HFFc6 (cell line): ENCODE measurements at regions not wholly inside any gene's neighbourhood (a gene's known extent, or its start where the extent isn't known, plus 50 kb on each side); places are given as distances from the start of the nearest gene placed in this dataset.
"Not testable (repeated sequence)": the region's sequence is repeated elsewhere in the genome, so short reads cannot be mapped to it uniquely, and the experiment has no call there.

Experiments used
- DNase-seq: peaks from one replicate; pipeline ENCODE4 v3.0.0-alpha.2; 2018
- H3K27ac Mint-ChIP-seq: 2 replicates; pipeline ENCODE4 v1.8.0; 2020; ENCODE audit warnings: mild to moderate bottlenecking, mixed read lengths
- H3K27me3 Mint-ChIP-seq: 2 replicates; pipeline ENCODE4 v1.8.0; 2021; ENCODE audit warnings: mild to moderate bottlenecking, moderate library complexity, mixed read lengths; ENCODE audit not compliant: insufficient read depth
- H3K36me3 Mint-ChIP-seq: 2 replicates; pipeline ENCODE4 v1.8.0; 2021; ENCODE audit warnings: low read depth, mixed read lengths
- H3K4me1 Mint-ChIP-seq: 2 replicates; pipeline ENCODE4 v1.8.0; 2020; ENCODE audit warnings: low read depth, mixed read lengths
- H3K4me3 Mint-ChIP-seq: 2 replicates; pipeline ENCODE4 v1.8.0; 2020; ENCODE audit warnings: mild to moderate bottlenecking, moderate library complexity, mixed read lengths
- H3K9me3 Mint-ChIP-seq: 2 replicates; pipeline ENCODE4 v1.8.0; 2020; ENCODE audit warnings: mild to moderate bottlenecking, mixed read lengths
- CTCF ChIP-seq: fragments of 200-600 bp; sonication (generic); IDR thresholded peaks from 2 replicates; pipeline ENCODE4 v1.5.0; 2021; ENCODE audit warnings: antibody characterized with exemption, mild to moderate bottlenecking

GRCh38 chr12:88842314-88842713 lies 262.0 kb upstream of the KITLG start:
- H3K4me3 Mint-ChIP-seq = no peak overlapping the region
- no peak overlapping the region for H3K27ac Mint-ChIP-seq
- no peak for DNase-seq
- H3K36me3 Mint-ChIP-seq = peaks cover 25% of the 10 kb centered on the region
- TF ChIP-seq CTCF = no peak
- peaks cover 23% of the 10 kb centered on the region for H3K9me3 Mint-ChIP-seq
- H3K27me3 Mint-ChIP-seq = no peaks in the 10 kb centered on the region
- no peaks in the 10 kb centered on the region for H3K4me1 Mint-ChIP-seq

- Mint-ChIP-seq H3K36me3 (peaks cover 25% of the 10 kb centered on the region), H3K4me3 (no peak overlapping the region), H3K9me3 (peaks cover 23% of the 10 kb centered on the region), H3K4me1 (peaks cover 16% of the 10 kb centered on the region), H3K27ac (no peak overlapping the region), H3K27me3 (no peaks in the 10 kb centered on the region)
- no peak for TF ChIP-seq CTCF
- no peak for DNase-seq
Measured at GRCh38 chr12:88839486-88839885, 259.2 kb upstream of the KITLG start.

- H3K4me1 Mint-ChIP-seq = peaks cover 39% of the 10 kb centered on the region
- H3K36me3 Mint-ChIP-seq = peaks cover 25% of the 10 kb centered on the region
- peak; percentile 4 for DNase-seq
- H3K4me3 Mint-ChIP-seq = no peak overlapping the region
- peaks cover 23% of the 10 kb centered on the region for H3K9me3 Mint-ChIP-seq
- H3K27ac Mint-ChIP-seq = no peak overlapping the region
- no peak for TF ChIP-seq CTCF
- no peaks in the 10 kb centered on the region for H3K27me3 Mint-ChIP-seq
Measured at GRCh38 chr12:88836156-88836555, 255.9 kb upstream of the KITLG start.

- DNase-seq = peak; percentile 30
- H3K36me3 Mint-ChIP-seq = peaks cover 22% of the 10 kb centered on the region
- peaks cover 39% of the 10 kb centered on the region for H3K4me1 Mint-ChIP-seq
- no peak for TF ChIP-seq CTCF
- H3K27ac Mint-ChIP-seq = peak overlapping the region; percentile 34
- peak overlapping the region; percentile 23; the same call in 1 of the 2 replicates for H3K4me3 Mint-ChIP-seq
- H3K27me3 Mint-ChIP-seq = no peaks in the 10 kb centered on the region
- H3K9me3 Mint-ChIP-seq = peaks cover 17% of the 10 kb centered on the region
Measured at GRCh38 chr12:88834226-88834625, 254.0 kb upstream of the KITLG start.

GRCh38 chr12:88833641-88834116 lies 253.4 kb upstream of the KITLG start:
- no peak for TF ChIP-seq CTCF
- peaks cover 16% of the 10 kb centered on the region for H3K9me3 Mint-ChIP-seq
- H3K4me3 Mint-ChIP-seq = peak overlapping the region; percentile 23; the same call in 1 of the 2 replicates
- no peaks in the 10 kb centered on the region for H3K27me3 Mint-ChIP-seq
- DNase-seq = peak; percentile 13
- peaks cover 22% of the 10 kb centered on the region for H3K36me3 Mint-ChIP-seq
- H3K4me1 Mint-ChIP-seq = peaks cover 39% of the 10 kb centered on the region
- peak overlapping the region; percentile 34 for H3K27ac Mint-ChIP-seq

- H3K9me3 Mint-ChIP-seq, H3K4me3 Mint-ChIP-seq, H3K27me3 Mint-ChIP-seq, DNase-seq, H3K27ac Mint-ChIP-seq: not testable (repeated sequence)
- Mint-ChIP-seq H3K36me3 (peaks cover 12% of the 10 kb centered on the region), H3K4me1 (peaks cover 13% of the 10 kb centered on the region)
Measured at GRCh38 chr12:88828537-88828936, 248.3 kb upstream of the KITLG start.
